GM12864 (cell line): ENCODE measurements at regions not wholly inside any gene's neighbourhood (a gene's known extent, or its start where the extent isn't known, plus 50 kb on each side); places are given as distances from the start of the nearest gene placed in this dataset.

Experiments
- DNase-seq: peaks from one replicate; pipeline ENCODE4 v3.0.0-alpha.2; 2011; ENCODE audit warnings: low read depth
- H3K4me3 ChIP-seq: 2 replicates; pipeline ENCODE4 v1.5.1; 2011; ENCODE audit warnings: mild to moderate bottlenecking, low read depth, low read length, control low read depth
- TF ChIP-seq, protein P1 (sequence below): IDR thresholded peaks from 2 replicates; pipeline ENCODE4 v1.5.1; 2011; ENCODE audit warnings: low read depth, mild to moderate bottlenecking, moderate library complexity, low read length, control low read depth, inconsistent platforms; ENCODE audit errors: missing control alignments

DNA sequence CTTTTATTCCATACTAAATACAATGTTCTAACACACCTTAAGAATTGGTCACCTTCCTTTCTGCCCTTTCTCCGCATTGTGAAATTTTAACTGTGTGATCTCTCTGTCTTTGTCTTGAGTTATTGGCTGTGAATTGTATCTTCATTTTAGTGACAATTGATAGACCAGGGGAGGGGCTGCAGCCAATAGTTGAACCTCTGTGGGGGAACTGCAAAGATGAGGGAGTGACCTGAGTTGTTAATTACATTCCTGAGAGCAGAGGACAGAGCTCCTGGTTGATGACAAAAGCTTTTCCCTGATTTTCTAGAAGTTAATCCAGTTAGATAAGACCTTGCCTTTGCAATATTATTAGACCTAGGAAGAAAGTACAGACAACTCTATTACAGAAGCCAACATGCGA, 1535.7 kb downstream of the BRINP3 start:
- TF ChIP-seq, protein P1, sequence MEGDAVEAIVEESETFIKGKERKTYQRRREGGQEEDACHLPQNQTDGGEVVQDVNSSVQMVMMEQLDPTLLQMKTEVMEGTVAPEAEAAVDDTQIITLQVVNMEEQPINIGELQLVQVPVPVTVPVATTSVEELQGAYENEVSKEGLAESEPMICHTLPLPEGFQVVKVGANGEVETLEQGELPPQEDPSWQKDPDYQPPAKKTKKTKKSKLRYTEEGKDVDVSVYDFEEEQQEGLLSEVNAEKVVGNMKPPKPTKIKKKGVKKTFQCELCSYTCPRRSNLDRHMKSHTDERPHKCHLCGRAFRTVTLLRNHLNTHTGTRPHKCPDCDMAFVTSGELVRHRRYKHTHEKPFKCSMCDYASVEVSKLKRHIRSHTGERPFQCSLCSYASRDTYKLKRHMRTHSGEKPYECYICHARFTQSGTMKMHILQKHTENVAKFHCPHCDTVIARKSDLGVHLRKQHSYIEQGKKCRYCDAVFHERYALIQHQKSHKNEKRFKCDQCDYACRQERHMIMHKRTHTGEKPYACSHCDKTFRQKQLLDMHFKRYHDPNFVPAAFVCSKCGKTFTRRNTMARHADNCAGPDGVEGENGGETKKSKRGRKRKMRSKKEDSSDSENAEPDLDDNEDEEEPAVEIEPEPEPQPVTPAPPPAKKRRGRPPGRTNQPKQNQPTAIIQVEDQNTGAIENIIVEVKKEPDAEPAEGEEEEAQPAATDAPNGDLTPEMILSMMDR: no peak
- no peak for DNase-seq
- no peak overlapping the region for H3K4me3 ChIP-seq

- TF ChIP-seq, protein P1: no peak
- no peak for DNase-seq
- no peak overlapping the region for H3K4me3 ChIP-seq
Observed at GRCh38 chr1:188949701-188950100, 1528.0 kb downstream of the BRINP3 start.

GRCh38 chr1:188958461-188959115, 1519.1 kb downstream of the BRINP3 start:
- no peak for DNase-seq
- TF ChIP-seq, protein P1: no peak
- H3K4me3 ChIP-seq: no peak overlapping the region

DNA sequence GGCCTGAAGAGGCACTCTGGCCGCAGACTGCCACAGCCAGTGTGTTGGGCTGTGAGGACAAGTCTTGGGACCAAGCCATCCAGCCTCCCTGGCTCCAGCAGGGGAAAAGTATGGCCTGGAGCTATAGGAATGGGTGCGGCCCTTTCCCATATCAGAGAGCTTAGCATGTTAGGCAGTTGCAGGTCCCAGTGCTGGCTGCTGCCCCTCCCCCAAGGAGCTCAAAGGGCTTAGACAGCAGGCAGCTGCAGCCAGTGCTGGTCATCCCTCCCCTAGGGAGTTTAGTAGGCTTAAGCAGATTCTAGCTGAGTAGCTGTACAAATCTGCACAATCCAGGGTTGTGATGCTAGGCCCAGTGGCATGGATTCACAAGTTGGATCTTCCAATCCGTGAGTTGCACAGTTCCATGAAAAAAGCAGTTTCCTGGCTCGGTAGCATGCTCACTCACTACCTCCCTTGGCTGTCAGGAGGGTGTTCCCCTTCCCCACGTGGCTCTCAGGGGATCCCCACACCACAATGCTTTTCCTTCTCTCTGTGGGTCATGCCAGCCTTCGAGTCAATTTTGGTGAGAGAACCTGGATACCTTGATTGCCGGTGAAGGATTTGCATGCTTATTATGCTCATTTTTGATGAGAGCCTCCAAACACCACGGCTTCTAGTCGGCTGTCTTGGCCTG, 1490.8 kb downstream of the BRINP3 start:
- DNase-seq: no peak
- TF ChIP-seq, protein P1: no peak
- H3K4me3 ChIP-seq: no peak overlapping the region

GRCh38 chr1:188988589-188988988, 1489.1 kb downstream of the BRINP3 start:
- no peak overlapping the region for H3K4me3 ChIP-seq
- TF ChIP-seq, protein P1: no peak
- no peak for DNase-seq

DNA sequence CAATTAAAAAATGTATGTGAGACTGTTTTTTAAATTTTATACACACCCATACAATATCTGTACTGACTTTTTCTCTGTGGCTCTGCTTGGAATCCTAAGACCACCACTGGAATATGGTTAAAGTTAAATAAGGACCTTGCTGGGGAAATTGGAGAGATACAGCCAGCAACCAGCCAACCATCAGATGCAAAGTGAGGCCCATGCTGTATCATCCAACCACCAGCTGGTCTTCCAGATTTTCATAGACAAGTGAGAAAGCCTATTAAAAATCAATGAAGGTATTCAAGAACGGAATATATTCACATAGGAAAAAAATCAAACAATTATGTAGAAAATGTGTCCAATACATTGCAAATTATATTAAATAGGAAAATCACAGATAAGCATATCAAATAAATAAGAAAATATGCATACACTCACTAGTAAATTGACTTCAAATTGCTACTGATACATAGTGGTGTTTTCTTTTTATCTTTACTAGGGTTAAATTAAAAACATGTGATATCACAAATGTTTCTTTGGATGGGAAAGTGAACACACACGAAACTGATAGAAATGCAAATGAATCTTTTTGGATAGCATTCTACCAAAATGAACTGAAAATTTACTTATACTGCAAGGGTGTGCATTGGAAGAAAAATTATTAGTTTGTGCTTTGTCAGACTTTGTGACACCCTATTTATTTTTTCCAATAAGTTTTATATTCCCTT, 1486.3 kb downstream of the BRINP3 start:
- no peak for DNase-seq
- no peak overlapping the region for H3K4me3 ChIP-seq
- TF ChIP-seq, protein P1: no peak
